ENCODE measurements at regions not wholly inside any gene's neighbourhood (a gene's known extent, or its start where the extent isn't known, plus 50 kb on each side); places are given as distances from the start of the nearest gene placed in this dataset.
"Not testable (repeated sequence)": the region's sequence is repeated elsewhere in the genome, so short reads cannot be mapped to it uniquely, and the experiment has no call there.

DNA sequence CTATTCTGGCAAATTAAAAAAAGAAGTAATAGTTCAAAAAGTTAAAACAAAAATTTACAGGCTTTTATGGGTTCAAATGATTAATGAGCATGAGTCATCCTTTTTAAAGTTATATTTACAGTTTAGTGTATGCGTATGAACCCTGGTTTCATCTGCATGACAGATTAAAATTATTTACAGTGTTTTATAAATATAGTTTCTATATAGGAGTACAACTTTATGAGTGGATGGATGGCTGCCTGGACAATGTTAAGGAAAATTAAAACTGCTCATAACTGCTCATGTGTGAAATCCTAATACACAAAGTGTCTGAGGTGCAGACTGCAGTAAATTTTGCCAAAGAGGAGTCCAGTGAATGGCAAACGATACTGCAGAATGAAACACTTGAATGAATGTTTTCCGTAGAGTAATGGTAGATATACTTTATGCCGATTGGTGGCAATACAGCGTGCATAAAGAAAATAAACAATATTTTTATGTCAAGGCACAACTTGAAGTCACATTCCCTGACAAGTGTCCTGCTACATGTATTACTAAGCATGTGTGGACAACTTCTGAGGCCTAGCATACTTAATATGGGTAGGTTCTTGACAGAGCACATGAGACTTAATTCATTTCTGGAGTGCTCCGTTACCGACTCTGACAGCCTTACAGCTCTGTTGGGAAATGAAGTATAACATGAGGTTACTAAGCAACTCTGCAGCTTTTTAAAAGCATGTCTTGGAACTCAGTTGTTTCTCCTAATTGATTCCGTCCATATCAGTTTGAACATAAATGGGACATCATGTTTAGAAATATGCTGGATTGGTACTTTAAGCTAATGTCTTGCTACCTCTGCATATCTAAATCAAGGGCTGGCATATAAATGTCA is 985.6 kb upstream of the PCDH7 start:
- 64 to 71% methylated on average over 8 of the region's 8 CpGs for WGBS, 2 donors
- no peak overlapping the region for H3K27ac ChIP-seq
- TF ChIP-seq POLR2A (IDR thresholded peaks at IDR 0.05) (no peak), EP300 (IDR thresholded peaks at IDR 0.05) (no peak)
- TF ChIP-seq, protein P1, sequence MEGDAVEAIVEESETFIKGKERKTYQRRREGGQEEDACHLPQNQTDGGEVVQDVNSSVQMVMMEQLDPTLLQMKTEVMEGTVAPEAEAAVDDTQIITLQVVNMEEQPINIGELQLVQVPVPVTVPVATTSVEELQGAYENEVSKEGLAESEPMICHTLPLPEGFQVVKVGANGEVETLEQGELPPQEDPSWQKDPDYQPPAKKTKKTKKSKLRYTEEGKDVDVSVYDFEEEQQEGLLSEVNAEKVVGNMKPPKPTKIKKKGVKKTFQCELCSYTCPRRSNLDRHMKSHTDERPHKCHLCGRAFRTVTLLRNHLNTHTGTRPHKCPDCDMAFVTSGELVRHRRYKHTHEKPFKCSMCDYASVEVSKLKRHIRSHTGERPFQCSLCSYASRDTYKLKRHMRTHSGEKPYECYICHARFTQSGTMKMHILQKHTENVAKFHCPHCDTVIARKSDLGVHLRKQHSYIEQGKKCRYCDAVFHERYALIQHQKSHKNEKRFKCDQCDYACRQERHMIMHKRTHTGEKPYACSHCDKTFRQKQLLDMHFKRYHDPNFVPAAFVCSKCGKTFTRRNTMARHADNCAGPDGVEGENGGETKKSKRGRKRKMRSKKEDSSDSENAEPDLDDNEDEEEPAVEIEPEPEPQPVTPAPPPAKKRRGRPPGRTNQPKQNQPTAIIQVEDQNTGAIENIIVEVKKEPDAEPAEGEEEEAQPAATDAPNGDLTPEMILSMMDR (IDR thresholded peaks at IDR 0.05): no peak

DNA sequence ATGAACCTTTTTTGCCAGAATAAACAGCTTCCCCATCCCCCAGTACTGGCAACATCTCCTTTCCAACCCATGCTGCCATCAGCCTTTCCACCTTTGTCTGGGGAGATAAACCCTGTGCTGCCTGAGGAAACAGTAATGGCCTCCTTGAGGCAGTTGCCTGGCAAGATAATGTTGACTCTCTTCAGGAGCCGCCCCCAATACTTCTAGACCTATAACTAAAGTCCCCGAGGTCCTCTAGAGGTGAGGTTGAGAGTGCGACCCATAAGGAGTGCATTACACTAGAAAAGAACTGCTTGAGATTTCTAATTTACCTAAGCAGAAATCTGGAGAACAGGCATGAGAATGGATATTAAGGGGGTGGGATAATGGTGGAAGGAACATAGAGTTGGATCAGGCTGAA is 963.2 kb upstream of the PCDH7 start:
- no peaks in the 10 kb centered on the region for H3K27me3 ChIP-seq
- 75 to 89% methylated on average over 3 of the region's 3 CpGs for WGBS, 2 donors

More for the DNA sequence above, 985.6 kb upstream of the PCDH7 start:
- Histone ChIP-seq H3K9me3 (no peaks in the 10 kb centered on the region), H3K27me3 (no peaks in the 10 kb centered on the region), H3K4me3 (no peak overlapping the region), H3K4me1 (no peaks in the 10 kb centered on the region), H3K36me3 (no peaks in the 10 kb centered on the region)
- no peak for DNase-seq (ENCODE audit: low spot score in 2 of 2)

DNA sequence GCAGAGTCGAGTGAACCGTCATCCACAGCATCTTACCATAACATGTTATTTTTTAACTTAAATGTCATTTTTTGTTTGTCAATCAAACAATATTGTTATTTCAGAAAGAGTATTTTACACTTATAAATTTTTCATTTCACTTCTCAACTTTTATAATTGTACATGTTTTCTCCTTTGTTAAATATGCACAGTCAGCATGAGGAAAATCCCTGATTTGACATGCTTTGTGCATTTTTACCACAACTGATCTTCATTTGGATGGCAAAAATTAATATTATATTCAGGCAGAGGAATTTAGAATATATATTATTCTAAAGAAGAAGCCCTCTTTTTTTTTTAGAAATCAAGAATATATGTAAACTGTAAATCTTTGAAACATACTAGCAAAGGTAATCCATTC is 958.0 kb upstream of the PCDH7 start:
- Histone ChIP-seq H3K27me3 (no peaks in the 10 kb centered on the region), H3K27ac (no peak overlapping the region), H3K4me1 (no peaks in the 10 kb centered on the region), H3K9me3 (no peaks in the 10 kb centered on the region), H3K4me3 (no peak overlapping the region), H3K36me3 (no peaks in the 10 kb centered on the region)
- TF ChIP-seq EP300 (IDR thresholded peaks at IDR 0.05) (no peak), POLR2A (IDR thresholded peaks at IDR 0.05) (no peak)
- TF ChIP-seq, protein P1 (IDR thresholded peaks at IDR 0.05): no peak
- WGBS, 2 donors: 82 to 90% methylated on average over 2 of the region's 2 CpGs
- no peak for DNase-seq (ENCODE audit: low spot score in 2 of 2)

More for the DNA sequence above, 963.2 kb upstream of the PCDH7 start:
- Histone ChIP-seq H3K9me3 (no peaks in the 10 kb centered on the region), H3K4me1 (no peaks in the 10 kb centered on the region), H3K4me3 (no peak overlapping the region), H3K27ac (no peak overlapping the region), H3K36me3 (no peaks in the 10 kb centered on the region)
- DNase-seq (ENCODE audit: low spot score in 2 of 2): no peak
- TF ChIP-seq POLR2A (IDR thresholded peaks at IDR 0.05) (no peak), EP300 (IDR thresholded peaks at IDR 0.05) (no peak)
- TF ChIP-seq, protein P1 (IDR thresholded peaks at IDR 0.05): no peak

DNA sequence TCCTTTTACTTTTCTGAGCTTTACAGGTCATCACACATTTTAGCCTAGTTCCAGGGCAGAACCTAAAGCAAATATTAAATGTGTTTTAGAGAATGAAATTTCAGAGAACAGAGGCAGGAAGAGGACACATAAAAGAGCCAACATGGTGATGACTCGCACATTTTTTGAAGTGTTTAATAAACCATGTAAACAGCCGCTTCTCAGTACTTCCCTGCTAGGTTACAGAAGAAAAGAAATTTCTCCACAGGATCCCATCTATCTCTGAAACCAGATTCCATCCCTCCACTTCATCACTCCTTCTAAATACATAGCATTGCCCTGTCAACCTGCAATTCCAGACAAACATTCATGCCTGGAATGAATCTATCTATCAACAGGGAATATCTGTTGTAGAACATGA is 949.5 kb upstream of the PCDH7 start:
- H3K4me1 ChIP-seq: no peaks in the 10 kb centered on the region
- H3K36me3 ChIP-seq: no peaks in the 10 kb centered on the region
- no peak overlapping the region for H3K4me3 ChIP-seq
- no peak for DNase-seq (ENCODE audit: low spot score in 2 of 2)
- H3K27me3 ChIP-seq: no peaks in the 10 kb centered on the region
- no peak overlapping the region for H3K27ac ChIP-seq
- TF ChIP-seq POLR2A (IDR thresholded peaks at IDR 0.05): no peak
- TF ChIP-seq, protein P1 (IDR thresholded peaks at IDR 0.05): no peak
- no peak for TF ChIP-seq EP300 (IDR thresholded peaks at IDR 0.05)
- H3K9me3 ChIP-seq: peaks cover 0 to 3% (median 0%) of the 10 kb centered on the region in 4 donors
- 81 to 85% methylated on average over 2 of the region's 2 CpGs for WGBS, 2 donors

DNA sequence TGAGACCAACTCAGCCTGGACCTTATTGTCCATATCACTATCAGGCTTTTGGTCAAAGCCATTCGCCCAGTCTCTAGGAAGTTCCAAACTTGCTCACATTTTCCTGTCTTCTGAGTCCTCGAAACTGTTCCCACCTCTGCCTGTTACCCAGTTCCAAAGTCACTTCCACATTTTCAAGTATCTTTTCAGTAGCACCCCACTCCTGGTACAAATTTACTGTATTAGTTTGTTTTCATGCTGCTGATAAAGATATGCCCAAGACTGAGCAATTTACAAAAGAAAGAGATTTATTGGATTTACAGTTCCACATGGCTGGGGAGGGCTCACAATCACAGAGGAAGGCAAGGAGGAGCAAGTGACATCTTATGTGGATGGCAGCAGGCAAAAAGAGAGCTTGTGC is 932.0 kb upstream of the PCDH7 start:
- DNase-seq (ENCODE audit: low spot score in 2 of 2); H3K4me3 ChIP-seq; H3K27me3 ChIP-seq; H3K27ac ChIP-seq; H3K36me3 ChIP-seq; H3K4me1 ChIP-seq: not testable (repeated sequence)
- peaks cover 0 to 19% (median 0%) of the 10 kb centered on the region in 4 donors for H3K9me3 ChIP-seq
- WGBS, 2 donors: 82 to 88% methylated on average over 2 of the region's 2 CpGs

Data from tibial nerve (tissue), 4 donors.